HEK293 (cell line): ENCODE measurements at regions not wholly inside any gene's neighbourhood (a gene's known extent, or its start where the extent isn't known, plus 50 kb on each side); places are given as distances from the start of the nearest gene placed in this dataset.
"Not testable (repeated sequence)": the region's sequence is repeated elsewhere in the genome, so short reads cannot be mapped to it uniquely, and the experiment has no call there.

Experiments used
- CTCF ChIA-PET: fragments of 350-600 bp; formaldehyde crosslinking; extraction: SDS; loops from one replicate; lab custom pipeline; 2021; ENCODE audit warnings: antibody characterized with exemption; lab: Yijun Ruan, JAX
- POLR2A ChIA-PET: fragments of 300-600 bp; formaldehyde crosslinking; extraction: SDS; loops from one replicate; lab custom pipeline; 2020; ENCODE audit warnings: antibody characterized with exemption, inconsistent platforms; lab: Yijun Ruan, JAX
- H3K27ac ChIP-seq: fragments of 200-500 bp; sonication (Bioruptor generic); 2 replicates; pipeline ENCODE4 v1.5.1; 2014; ENCODE audit warnings: low read depth, low read length, control low read depth, inconsistent platforms; ENCODE audit errors: extremely low read depth
- H3K36me3 ChIP-seq, 2 experiments: fragments of 200-500 bp in 1 of 2; sonication (Bioruptor generic) in 1 of 2; 1 replicate in 1 of 2; 2 replicates in 1 of 2; pipeline ENCODE4 v1.5.1; 2014 to 2017; ENCODE audit warnings: inconsistent platforms in 2 of 2, low read length in 2 of 2; ENCODE audit not compliant: control insufficient read depth in 2 of 2, insufficient read depth in 1 of 2
- H3K4me1 ChIP-seq: fragments of 200-500 bp; sonication (Bioruptor generic); 2 replicates; pipeline ENCODE4 v1.5.1; 2014; ENCODE audit warnings: mild to moderate bottlenecking, low read length, inconsistent platforms; ENCODE audit not compliant: control insufficient read depth, insufficient read depth
- H3K4me3 ChIP-seq: 2 replicates; pipeline ENCODE4 v1.5.1; 2011; ENCODE audit warnings: low read depth, mild to moderate bottlenecking, control low read depth, low read length, moderate library complexity
- H3K9me3 ChIP-seq: fragments of 200-500 bp; sonication (Bioruptor generic); 2 replicates; pipeline ENCODE4 v1.5.1; 2014; ENCODE audit warnings: low read depth, low read length, inconsistent platforms; ENCODE audit not compliant: control insufficient read depth, insufficient read depth
- ATF2 ChIP-seq: fragments of 450-650 bp; formaldehyde crosslinking; IDR thresholded peaks from 2 replicates; pipeline ENCODE4 v1.5.1; 2016; ENCODE audit warnings: missing biosample characterization, missing genetic modification characterization, low read depth
- GFI1B ChIP-seq: fragments of 450-650 bp; formaldehyde crosslinking; IDR thresholded peaks from 2 replicates; pipeline ENCODE4 v1.5.1; 2016; ENCODE audit warnings: missing biosample characterization, missing genetic modification characterization
- HOXA7 ChIP-seq: sonication (generic); formaldehyde crosslinking; IDR thresholded peaks from 2 replicates; pipeline ENCODE4 v1.8.1; 2022; ENCODE audit warnings: missing genetic modification reagents, borderline replicate concordance
- KLF1 ChIP-seq: fragments of 450-650 bp; formaldehyde crosslinking; IDR thresholded peaks from 2 replicates; pipeline ENCODE4 v1.5.1; 2016; ENCODE audit warnings: missing biosample characterization, missing genetic modification characterization
- PBX3 ChIP-seq: sonication (generic); formaldehyde crosslinking; IDR thresholded peaks from 2 replicates; pipeline ENCODE4 v1.8.1; 2022; ENCODE audit warnings: mild to moderate bottlenecking, moderate library complexity, missing genetic modification reagents
- PRDM1 ChIP-seq: fragments of 450-650 bp; formaldehyde crosslinking; IDR thresholded peaks from 2 replicates; pipeline ENCODE4; 2016; ENCODE audit warnings: missing biosample characterization, missing genetic modification characterization
- SETDB1 ChIP-seq: IDR thresholded peaks from one replicate; pipeline ENCODE4 v1.6.1; 2017; ENCODE audit warnings: mild to moderate bottlenecking, low read length, moderate library complexity, mixed read lengths; ENCODE audit not compliant: insufficient read length
- ZBTB21 ChIP-seq: fragments of 450-650 bp; formaldehyde crosslinking; IDR thresholded peaks from 2 replicates; pipeline ENCODE4 v1.5.1; 2017; ENCODE audit warnings: missing biosample characterization, missing genetic modification characterization
- ZBTB26 ChIP-seq: fragments of 450-650 bp; formaldehyde crosslinking; optimal IDR thresholded peaks from 2 replicates; pipeline ENCODE3; 2016; ENCODE audit warnings: missing biosample characterization, mild to moderate bottlenecking, missing genetic modification characterization
- ZBTB49 ChIP-seq: fragments of 450-650 bp; formaldehyde crosslinking; IDR thresholded peaks from 2 replicates; pipeline ENCODE4 v1.5.1; 2016; ENCODE audit warnings: missing biosample characterization, missing genetic modification characterization, low read depth
- ZFP3 ChIP-seq: fragments of 450-650 bp; formaldehyde crosslinking; IDR thresholded peaks from 2 replicates; pipeline ENCODE4 v1.5.1; 2016; ENCODE audit warnings: low read depth, missing biosample characterization, missing genetic modification characterization
- ZNF155 ChIP-seq: fragments of 450-650 bp; formaldehyde crosslinking; IDR thresholded peaks from 2 replicates; pipeline ENCODE4 v1.5.1; 2016; ENCODE audit warnings: missing biosample characterization, missing genetic modification characterization
- ZNF174 ChIP-seq: fragments of 450-650 bp; formaldehyde crosslinking; IDR thresholded peaks from 2 replicates; pipeline ENCODE4 v1.5.0; 2017; ENCODE audit warnings: missing biosample characterization, mild to moderate bottlenecking, missing genetic modification characterization
- ZNF184 ChIP-seq: fragments of 450-650 bp; IDR thresholded peaks from 2 replicates; pipeline ENCODE4 v1.5.1; 2018; ENCODE audit warnings: missing biosample characterization, mild to moderate bottlenecking, missing genetic modification characterization
- ZNF239 ChIP-seq: fragments of 450-650 bp; formaldehyde crosslinking; IDR thresholded peaks from 2 replicates; pipeline ENCODE4 v1.5.1; 2016; ENCODE audit warnings: missing biosample characterization, missing genetic modification characterization
- ZNF473 ChIP-seq: fragments of 450-650 bp; formaldehyde crosslinking; IDR thresholded peaks from 2 replicates; pipeline ENCODE4 v1.5.1; 2017; ENCODE audit warnings: missing biosample characterization, missing genetic modification characterization
- ZNF48 ChIP-seq: fragments of 450-650 bp; formaldehyde crosslinking; IDR thresholded peaks from 2 replicates; pipeline ENCODE4 v1.5.1; 2016; ENCODE audit warnings: missing biosample characterization, missing genetic modification characterization
- ZNF610 ChIP-seq: fragments of 450-650 bp; formaldehyde crosslinking; IDR thresholded peaks from 2 replicates; pipeline ENCODE4 v1.5.1; 2016; ENCODE audit warnings: missing biosample characterization, missing genetic modification characterization, borderline replicate concordance
- ZNF629 ChIP-seq: fragments of 450-650 bp; formaldehyde crosslinking; IDR thresholded peaks from 2 replicates; pipeline ENCODE4 v1.5.1; 2017; ENCODE audit warnings: missing biosample characterization, missing genetic modification characterization
- ZNF768 ChIP-seq: fragments of 450-650 bp; formaldehyde crosslinking; IDR thresholded peaks from 2 replicates; pipeline ENCODE4 v1.5.1; 2018; ENCODE audit warnings: missing biosample characterization, mild to moderate bottlenecking, missing genetic modification characterization
- ZNF776 ChIP-seq: fragments of 450-650 bp; formaldehyde crosslinking; IDR thresholded peaks from 2 replicates; pipeline ENCODE4 v1.5.0; 2017; ENCODE audit warnings: missing biosample characterization, missing genetic modification characterization, borderline replicate concordance
- ZNF792 ChIP-seq: fragments of 450-650 bp; formaldehyde crosslinking; IDR thresholded peaks from 2 replicates; pipeline ENCODE4 v1.5.1; 2016; ENCODE audit warnings: missing biosample characterization, missing genetic modification characterization
- ZNF830 ChIP-seq: fragments of 450-650 bp; IDR thresholded peaks from 2 replicates; pipeline ENCODE4 v1.5.0; 2018; ENCODE audit warnings: missing biosample characterization, missing genetic modification characterization, low read depth, mild to moderate bottlenecking, moderate library complexity
- ZXDB ChIP-seq: fragments of 450-650 bp; formaldehyde crosslinking; IDR thresholded peaks from 2 replicates; pipeline ENCODE4 v1.5.1; 2016; ENCODE audit warnings: missing biosample characterization, missing genetic modification characterization

GRCh38 chr6:169396009-169396539 lies 142.4 kb upstream of the THBS2 start:
- H3K36me3 ChIP-seq, H3K4me3 ChIP-seq, POLR2A ChIA-PET, H3K27ac ChIP-seq, CTCF ChIA-PET, H3K4me1 ChIP-seq, H3K9me3 ChIP-seq: not testable (repeated sequence)
- peak; percentile 92 for TF ChIP-seq SETDB1
- peak; percentile 66; the same call in 1 of the 2 replicates for TF ChIP-seq ZNF629 (tag by site-specific recombination)
- TF ChIP-seq ATF2 = peak; percentile 60
- TF ChIP-seq ZBTB26 (tag by site-specific recombination) = peak; percentile 46
- TF ChIP-seq ZBTB21 = peak; percentile 76

GRCh38 chr6:169395080-169395805 lies 141.6 kb upstream of the THBS2 start:
- H3K27ac ChIP-seq = no peak overlapping the region
- H3K36me3 ChIP-seq = no peaks in the 10 kb centered on the region
- CTCF ChIA-PET = no interaction called here
- H3K4me3 ChIP-seq = no peak overlapping the region
- H3K9me3 ChIP-seq = no peaks in the 10 kb centered on the region
- TF ChIP-seq GFI1B (tag by site-specific recombination) (no peak), ZFP3 (tag by site-specific recombination) (no peak), ZNF48 (tag by site-specific recombination) (no peak), ZNF174 (no peak), ZNF768 (tag by site-specific recombination) (no peak), ZNF830 (tag by site-specific recombination) (no peak), PBX3 (CRISPR knock-in tag) (no peak), PRDM1 (no peak), ZNF473 (tag by site-specific recombination) (no peak), ZNF776 (tag by site-specific recombination) (no peak), ZNF239 (tag by site-specific recombination) (no peak), ZNF184 (tag by site-specific recombination) (no peak), KLF1 (tag by site-specific recombination) (no peak), HOXA7 (CRISPR knock-in tag) (no peak)
- POLR2A ChIA-PET = no interaction called here
- no peaks in the 10 kb centered on the region for H3K4me1 ChIP-seq

- no peaks in the 10 kb centered on the region for H3K9me3 ChIP-seq
- H3K4me3 ChIP-seq = no peak overlapping the region
- no peak overlapping the region for H3K27ac ChIP-seq
- ChIA-PET CTCF (no interaction called here), POLR2A (no interaction called here)
- H3K36me3 ChIP-seq = no peaks in the 10 kb centered on the region
- H3K4me1 ChIP-seq = no peaks in the 10 kb centered on the region
- TF ChIP-seq ZNF792 (tag by site-specific recombination) (no peak), ZNF473 (tag by site-specific recombination) (no peak), ZNF610 (tag by site-specific recombination) (no peak), ZXDB (tag by site-specific recombination) (no peak), ZNF155 (no peak), ZBTB49 (tag by site-specific recombination) (no peak), ZNF776 (tag by site-specific recombination) (no peak)
Measured at GRCh38 chr6:169393753-169394152, 140.1 kb upstream of the THBS2 start.
